ENCODE measurements at regions not wholly inside any gene's neighbourhood (a gene's known extent, or its start where the extent isn't known, plus 50 kb on each side); places are given as distances from the start of the nearest gene placed in this dataset.

GRCh38 chr3:22922317-22922716 is 280.8 kb upstream of the UBE2E2 start:
- Mint-ChIP-seq H3K36me3 (ENCODE audit: low read depth) (no peaks in the 10 kb centered on the region), H3K4me3 (no peak overlapping the region), H3K4me1 (ENCODE audit: low read depth) (no peaks in the 10 kb centered on the region), H3K27ac (no peak overlapping the region), H3K9me3 (no peaks in the 10 kb centered on the region), H3K27me3 (no peaks in the 10 kb centered on the region)
- ATAC-seq (ENCODE audit: poor library complexity), result no peak
- DNase-seq, result no peak
- Histone ChIP-seq H3K27ac (ENCODE audit: low read depth in 1 of 2, low read length in 2 of 2) (no peak overlapping the region), H3K4me1 (ENCODE audit: insufficient read depth, low read length) (no peaks in the 10 kb centered on the region), H3K36me3 (ENCODE audit: insufficient read depth, low read length) (no peaks in the 10 kb centered on the region), H3K9me3 (ENCODE audit: control insufficient read depth in 1 of 2, insufficient read depth in 1 of 2, low read length in 2 of 2) (no peaks in the 10 kb centered on the region), H3K4me3 (ENCODE audit: low read length) (no peak overlapping the region), H3K27me3 (ENCODE audit: control insufficient read depth in 1 of 2, insufficient read depth in 2 of 2, low read length in 2 of 2) (no peaks in the 10 kb centered on the region)
- ChIA-PET POLR2A (no interaction called here), CTCF (no interaction called here)
- intact Hi-C loops (cut with DNase I, micrococcal nuclease), result no loop called here
- TF ChIP-seq, protein P1, sequence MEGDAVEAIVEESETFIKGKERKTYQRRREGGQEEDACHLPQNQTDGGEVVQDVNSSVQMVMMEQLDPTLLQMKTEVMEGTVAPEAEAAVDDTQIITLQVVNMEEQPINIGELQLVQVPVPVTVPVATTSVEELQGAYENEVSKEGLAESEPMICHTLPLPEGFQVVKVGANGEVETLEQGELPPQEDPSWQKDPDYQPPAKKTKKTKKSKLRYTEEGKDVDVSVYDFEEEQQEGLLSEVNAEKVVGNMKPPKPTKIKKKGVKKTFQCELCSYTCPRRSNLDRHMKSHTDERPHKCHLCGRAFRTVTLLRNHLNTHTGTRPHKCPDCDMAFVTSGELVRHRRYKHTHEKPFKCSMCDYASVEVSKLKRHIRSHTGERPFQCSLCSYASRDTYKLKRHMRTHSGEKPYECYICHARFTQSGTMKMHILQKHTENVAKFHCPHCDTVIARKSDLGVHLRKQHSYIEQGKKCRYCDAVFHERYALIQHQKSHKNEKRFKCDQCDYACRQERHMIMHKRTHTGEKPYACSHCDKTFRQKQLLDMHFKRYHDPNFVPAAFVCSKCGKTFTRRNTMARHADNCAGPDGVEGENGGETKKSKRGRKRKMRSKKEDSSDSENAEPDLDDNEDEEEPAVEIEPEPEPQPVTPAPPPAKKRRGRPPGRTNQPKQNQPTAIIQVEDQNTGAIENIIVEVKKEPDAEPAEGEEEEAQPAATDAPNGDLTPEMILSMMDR (IDR thresholded peaks at IDR 0.05), result no peak

DNA sequence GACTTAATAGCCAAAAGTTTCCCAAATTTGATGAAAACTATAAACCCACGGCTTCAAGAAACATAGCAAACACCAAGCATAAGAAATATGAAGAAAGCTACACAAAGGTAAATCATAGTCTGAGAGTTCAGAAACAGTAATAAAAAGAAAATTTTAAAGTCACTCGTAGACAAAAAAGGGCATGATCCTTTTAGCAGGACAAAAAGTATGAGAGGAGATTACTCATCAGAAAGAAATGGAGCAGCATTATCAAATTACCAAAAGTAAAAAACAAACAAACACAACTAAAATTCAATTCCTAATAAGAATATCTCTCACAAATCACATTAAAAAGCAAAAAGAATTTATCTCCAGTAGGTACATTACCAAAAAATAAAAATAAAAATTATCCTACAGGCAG is 279.4 kb upstream of the UBE2E2 start:
- H3K4me1 Mint-ChIP-seq (ENCODE audit: low read depth), result no peaks in the 10 kb centered on the region
- ChIA-PET POLR2A (no interaction called here), CTCF (no interaction called here)
- intact Hi-C loops (cut with DNase I, micrococcal nuclease), result no loop called here
- no peaks in the 10 kb centered on the region for H3K27me3 Mint-ChIP-seq
- Histone ChIP-seq H3K27me3 (ENCODE audit: control insufficient read depth in 1 of 2, insufficient read depth in 2 of 2, low read length in 2 of 2) (no peaks in the 10 kb centered on the region), H3K36me3 (ENCODE audit: insufficient read depth, low read length) (no peaks in the 10 kb centered on the region), H3K4me3 (ENCODE audit: low read length) (no peak overlapping the region), H3K9me3 (ENCODE audit: control insufficient read depth in 1 of 2, insufficient read depth in 1 of 2, low read length in 2 of 2) (no peaks in the 10 kb centered on the region), H3K27ac (ENCODE audit: low read depth in 1 of 2, low read length in 2 of 2) (no peak overlapping the region), H3K4me1 (ENCODE audit: insufficient read depth, low read length) (no peaks in the 10 kb centered on the region)
- no peak overlapping the region for H3K4me3 Mint-ChIP-seq
- no peak for ATAC-seq (ENCODE audit: poor library complexity)
- no peaks in the 10 kb centered on the region for H3K36me3 Mint-ChIP-seq (ENCODE audit: low read depth)
- no peaks in the 10 kb centered on the region for H3K9me3 Mint-ChIP-seq
- TF ChIP-seq, protein P1 (IDR thresholded peaks at IDR 0.05), result no peak
- DNase-seq, result no peak
- no peak overlapping the region for H3K27ac Mint-ChIP-seq

- Mint-ChIP-seq H3K4me1 (ENCODE audit: low read depth) (no peaks in the 10 kb centered on the region), H3K27me3 (no peaks in the 10 kb centered on the region), H3K4me3 (no peak overlapping the region), H3K27ac (no peak overlapping the region), H3K36me3 (ENCODE audit: low read depth) (no peaks in the 10 kb centered on the region), H3K9me3 (no peaks in the 10 kb centered on the region)
- intact Hi-C loops (cut with DNase I, micrococcal nuclease), result no loop called here
- no peak overlapping the region for H3K4me3 ChIP-seq (ENCODE audit: low read length)
- H3K36me3 ChIP-seq (ENCODE audit: insufficient read depth, low read length), result no peaks in the 10 kb centered on the region
- no peak overlapping the region for H3K27ac ChIP-seq (ENCODE audit: low read depth in 1 of 2, low read length in 2 of 2)
- CTCF ChIA-PET, result no interaction called here
- POLR2A ChIA-PET, result no interaction called here
- TF ChIP-seq, protein P1 (IDR thresholded peaks at IDR 0.05), result no peak
- H3K27me3 ChIP-seq (ENCODE audit: control insufficient read depth in 1 of 2, insufficient read depth in 2 of 2, low read length in 2 of 2), result no peaks in the 10 kb centered on the region
- H3K4me1 ChIP-seq (ENCODE audit: insufficient read depth, low read length), result no peaks in the 10 kb centered on the region
- H3K9me3 ChIP-seq (ENCODE audit: control insufficient read depth in 1 of 2, insufficient read depth in 1 of 2, low read length in 2 of 2), result no peaks in the 10 kb centered on the region
- DNase-seq (no peak), ATAC-seq (ENCODE audit: poor library complexity) (no peak)
Measured at GRCh38 chr3:22928216-22929110, 274.7 kb upstream of the UBE2E2 start.

Measured in CD4-positive, alpha-beta T cell (primary cell).